Suprapubic skin (tissue), 4 donors: ENCODE measurements at regions not wholly inside any gene's neighbourhood (a gene's known extent, or its start where the extent isn't known, plus 50 kb on each side); places are given as distances from the start of the nearest gene placed in this dataset.

Source experiments
- DNase-seq, 2 donors: peaks; one replicate each; pipeline ENCODE4 v3.0.0-alpha.2; 2019; ENCODE audit warnings: low spot score in 2 of 2
- H3K27ac ChIP-seq: fragments of 200-600 bp; sonication (generic); one replicate; pipeline ENCODE4 v1.5.1; 2019
- H3K27me3 ChIP-seq: fragments of 200-600 bp; sonication (generic); one replicate; pipeline ENCODE4 v1.5.1; 2019
- H3K36me3 ChIP-seq: fragments of 200-600 bp; sonication (generic); one replicate; pipeline ENCODE4 v1.5.1; 2019
- H3K4me1 ChIP-seq: fragments of 200-600 bp; sonication (generic); one replicate; pipeline ENCODE4 v1.5.1; 2019
- H3K4me3 ChIP-seq: fragments of 200-600 bp; sonication (generic); one replicate; pipeline ENCODE4 v1.5.1; 2019; ENCODE audit warnings: mild to moderate bottlenecking
- H3K9me3 ChIP-seq: fragments of 200-600 bp; sonication (generic); one replicate; pipeline ENCODE4 v1.5.1; 2019
- CTCF ChIP-seq, 2 donors: fragments of 200-600 bp in 1 of 2; fragments of 450-650 bp in 1 of 2; sonication (generic) in 1 of 2; IDR thresholded peaks; one replicate each; pipeline ENCODE4 v1.5.1; 2016 to 2019; ENCODE audit warnings: antibody characterized with exemption in 2 of 2, mild to moderate bottlenecking in 1 of 2, moderate library complexity in 1 of 2
- EP300 ChIP-seq: sonication (generic); formaldehyde crosslinking; IDR thresholded peaks from one replicate; pipeline ENCODE4 v1.6.1; 2017; ENCODE audit warnings: antibody characterized with exemption
- POLR2A ChIP-seq, 2 donors: fragments of 450-650 bp; IDR thresholded peaks; one replicate each; pipeline ENCODE4 v1.6.1; 2017; ENCODE audit warnings: antibody characterized with exemption in 2 of 2, mild to moderate bottlenecking in 2 of 2, moderate library complexity in 2 of 2
- POLR2AphosphoS5 ChIP-seq, 3 donors: sonication (generic); formaldehyde crosslinking; IDR thresholded peaks; one replicate each; pipeline ENCODE4 v1.6.1; 2017; ENCODE audit warnings: antibody characterized with exemption in 3 of 3
- WGBS: methylation state at CpG from one replicate; pipeline ENCODE4 v1.1.5; 2018; 5-methylcytosine and 5-hydroxymethylcytosine counted together

DNA sequence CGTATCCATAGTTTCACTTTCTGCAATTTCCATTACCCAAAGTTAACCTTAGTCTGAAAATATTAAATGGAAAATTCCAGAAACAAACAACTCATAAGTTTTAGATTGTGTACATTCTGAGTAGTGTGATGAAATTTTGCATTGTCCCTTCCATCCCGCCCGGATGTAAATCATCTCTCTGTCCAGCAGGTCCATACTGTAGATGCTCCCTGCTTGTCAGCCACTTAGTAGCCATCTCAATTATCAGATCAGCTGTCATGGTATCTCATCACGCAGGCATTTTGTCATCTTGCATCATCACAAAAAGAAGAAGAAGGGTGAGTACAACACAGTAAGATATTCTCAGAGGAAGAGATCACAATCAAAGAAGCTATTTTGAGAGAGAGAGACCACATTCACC lies 185.0 kb upstream of the STK17B start:
- 74% methylated on average over 4 of the region's 4 CpGs for WGBS
- H3K4me3 ChIP-seq, result no peak overlapping the region
- no peaks in the 10 kb centered on the region for H3K27me3 ChIP-seq
- no peak for DNase-seq
- no peak overlapping the region for H3K27ac ChIP-seq
- H3K4me1 ChIP-seq, result peaks cover 2% of the 10 kb centered on the region
- no peaks in the 10 kb centered on the region for H3K36me3 ChIP-seq
- H3K9me3 ChIP-seq, result no peaks in the 10 kb centered on the region
- no peak for TF ChIP-seq CTCF (IDR thresholded peaks at IDR 0.05)
- TF ChIP-seq POLR2A (IDR thresholded peaks at IDR 0.05), result no peak
- TF ChIP-seq EP300, result no peak
- no peak for TF ChIP-seq POLR2AphosphoS5 (IDR thresholded peaks at IDR 0.05)

DNA sequence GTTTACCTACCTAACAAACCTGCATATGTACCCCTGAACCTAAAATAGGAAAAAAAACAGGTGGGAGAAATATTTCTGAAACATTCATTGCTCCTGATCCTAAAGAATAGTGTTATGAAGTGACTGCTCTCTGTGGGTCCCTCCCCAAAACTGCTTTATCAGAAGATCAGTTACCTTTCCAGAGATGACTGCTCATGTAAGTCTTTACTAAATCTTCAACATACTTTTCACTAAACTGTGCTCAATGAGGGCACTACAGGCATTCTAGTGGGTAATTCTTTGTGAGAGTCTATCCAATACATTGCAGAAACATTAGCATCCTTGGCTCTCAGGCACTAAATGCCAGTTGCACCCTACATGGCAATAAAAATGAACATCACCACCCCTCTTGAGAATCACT lies 189.3 kb upstream of the STK17B start:
- Histone ChIP-seq H3K9me3 (no peaks in the 10 kb centered on the region), H3K27ac (no peak overlapping the region), H3K27me3 (no peaks in the 10 kb centered on the region), H3K36me3 (no peaks in the 10 kb centered on the region), H3K4me3 (no peak overlapping the region), H3K4me1 (peaks cover 4% of the 10 kb centered on the region)
- TF ChIP-seq POLR2AphosphoS5 (IDR thresholded peaks at IDR 0.05), result no peak
- TF ChIP-seq EP300, result no peak
- no peak for TF ChIP-seq CTCF (IDR thresholded peaks at IDR 0.05)
- TF ChIP-seq POLR2A (IDR thresholded peaks at IDR 0.05), result no peak
- DNase-seq, result no peak

GRCh38 chr2:196361606-196362326 lies 190.4 kb upstream of the STK17B start:
- H3K9me3 ChIP-seq, result no peaks in the 10 kb centered on the region
- H3K4me1 ChIP-seq, result peaks cover 4% of the 10 kb centered on the region
- 51% methylated on average over 7 of the region's 7 CpGs for WGBS
- no peaks in the 10 kb centered on the region for H3K36me3 ChIP-seq
- DNase-seq, result no peak
- H3K27me3 ChIP-seq, result no peaks in the 10 kb centered on the region
- TF ChIP-seq EP300 (no peak), POLR2A (IDR thresholded peaks at IDR 0.05) (no peak), CTCF (IDR thresholded peaks at IDR 0.05) (no peak), POLR2AphosphoS5 (IDR thresholded peaks at IDR 0.05) (no peak)
- H3K27ac ChIP-seq, result no peak overlapping the region
- no peak overlapping the region for H3K4me3 ChIP-seq

DNA sequence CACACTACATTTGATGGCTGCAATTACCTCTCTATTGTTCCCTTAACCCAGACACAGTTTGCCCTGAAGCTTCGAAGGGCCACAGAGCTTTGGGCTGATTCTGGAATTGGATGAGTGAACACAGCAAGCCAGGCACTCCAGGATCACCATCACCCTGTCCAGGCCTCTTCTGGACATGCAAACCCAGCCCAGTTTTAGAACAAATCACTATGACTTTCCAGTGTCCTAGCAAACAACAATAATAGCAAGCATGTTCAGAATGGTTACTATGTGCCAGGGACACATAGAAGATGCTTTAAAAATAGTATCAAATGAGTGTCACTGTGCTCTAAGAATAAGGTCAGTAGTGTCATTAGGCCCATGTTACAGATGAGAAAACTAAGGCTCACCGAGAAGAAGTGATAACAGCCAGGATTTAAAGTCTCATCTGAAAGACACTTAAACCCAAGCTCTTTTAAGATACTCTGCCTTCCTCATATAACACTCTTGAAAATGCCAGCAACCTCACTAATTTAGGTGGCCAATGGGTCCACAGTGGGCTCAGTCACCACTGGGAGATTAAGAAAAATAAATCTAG lies 191.7 kb upstream of the STK17B start:
- H3K4me1 ChIP-seq, result peaks cover 4% of the 10 kb centered on the region
- TF ChIP-seq CTCF (IDR thresholded peaks at IDR 0.05) (no peak), POLR2AphosphoS5 (IDR thresholded peaks at IDR 0.05) (no peak), POLR2A (IDR thresholded peaks at IDR 0.05) (no peak), EP300 (no peak)
- no peaks in the 10 kb centered on the region for H3K27me3 ChIP-seq
- no peak overlapping the region for H3K27ac ChIP-seq
- 72% methylated on average over 2 of the region's 2 CpGs for WGBS
- no peak for DNase-seq
- H3K36me3 ChIP-seq, result no peaks in the 10 kb centered on the region
- no peaks in the 10 kb centered on the region for H3K9me3 ChIP-seq
- no peak overlapping the region for H3K4me3 ChIP-seq

GRCh38 chr2:196365145-196365544 lies 193.8 kb upstream of the STK17B start:
- Histone ChIP-seq H3K9me3 (no peaks in the 10 kb centered on the region), H3K27me3 (no peaks in the 10 kb centered on the region), H3K4me3 (no peak overlapping the region), H3K36me3 (no peaks in the 10 kb centered on the region), H3K4me1 (peaks cover 4% of the 10 kb centered on the region), H3K27ac (no peak overlapping the region)
- WGBS, result 79% methylated on average over 3 of the region's 3 CpGs
- no peak for TF ChIP-seq CTCF (IDR thresholded peaks at IDR 0.05)
- no peak for TF ChIP-seq EP300
- TF ChIP-seq POLR2AphosphoS5 (IDR thresholded peaks at IDR 0.05), result no peak
- TF ChIP-seq POLR2A (IDR thresholded peaks at IDR 0.05), result no peak
- no peak for DNase-seq
